Keratinocyte (primary cell): ENCODE measurements at regions not wholly inside any gene's neighbourhood (a gene's known extent, or its start where the extent isn't known, plus 50 kb on each side); places are given as distances from the start of the nearest gene placed in this dataset.
"Not testable (repeated sequence)": the region's sequence is repeated elsewhere in the genome, so short reads cannot be mapped to it uniquely, and the experiment has no call there.

Experiments used
- DNase-seq: peaks from one replicate; pipeline ENCODE4 v3.0.0-alpha.2; 2011; ENCODE audit warnings: low read depth, missing footprints, low spot score
- FAIRE-seq: peaks from 2 replicates; lab custom pipeline; 2011; peaks lifted over from hg19 to GRCh38; lab: Jason Lieb, UNC
- H2AFZ ChIP-seq: 2 replicates; pipeline ENCODE4 v1.6.0; 2012; ENCODE audit warnings: low read length, control low read depth, inconsistent platforms; ENCODE audit not compliant: control insufficient read depth
- H3K27ac ChIP-seq: 2 replicates; pipeline ENCODE4 v1.5.1; 2011; ENCODE audit warnings: low read length; ENCODE audit not compliant: control insufficient read depth, insufficient read depth
- H3K27me3 ChIP-seq: 3 replicates; pipeline ENCODE4 v1.6.0; 2011; ENCODE audit warnings: low read length; ENCODE audit not compliant: control insufficient read depth, insufficient read depth; ENCODE audit errors: extremely low read depth
- H3K36me3 ChIP-seq, 2 experiments: 2 replicates in 1 of 2; 3 replicates in 1 of 2; pipeline ENCODE4 v1.5.1; 2011; ENCODE audit warnings: low read length in 2 of 2, mild to moderate bottlenecking in 1 of 2; ENCODE audit not compliant: control insufficient read depth in 2 of 2, insufficient read depth in 2 of 2; ENCODE audit errors: extremely low read depth in 1 of 2
- H3K4me1 ChIP-seq: 3 replicates; pipeline ENCODE4 v1.5.1; 2011; ENCODE audit warnings: low read length; ENCODE audit not compliant: control insufficient read depth, insufficient read depth; ENCODE audit errors: extremely low read depth
- H3K4me2 ChIP-seq: 3 replicates; pipeline ENCODE4 v1.6.0; 2011; ENCODE audit warnings: low read depth, low read length; ENCODE audit not compliant: control insufficient read depth, insufficient read depth; ENCODE audit errors: extremely low read depth
- H3K4me3 ChIP-seq, 3 experiments: fragments of 200-600 bp in 1 of 3; sonication (generic) in 1 of 3; 2 replicates in 2 of 3; 3 replicates in 1 of 3; pipeline ENCODE4 v1.5.1; 2011 to 2016; ENCODE audit warnings: low read length in 3 of 3, mild to moderate bottlenecking in 3 of 3, control low read depth in 2 of 3, inconsistent platforms in 1 of 3, low read depth in 1 of 3, mixed read lengths in 1 of 3, mixed run types in 1 of 3, moderate library complexity in 1 of 3; ENCODE audit not compliant: control insufficient read depth in 2 of 3, insufficient read depth in 2 of 3; ENCODE audit errors: extremely low read depth in 1 of 3
- H3K79me2 ChIP-seq: 2 replicates; pipeline ENCODE4 v1.6.0; 2012; ENCODE audit warnings: low read length; ENCODE audit not compliant: control insufficient read depth, insufficient read depth
- H3K9ac ChIP-seq: 3 replicates; pipeline ENCODE4 v1.6.0; 2011; ENCODE audit warnings: low read length; ENCODE audit not compliant: control insufficient read depth, insufficient read depth; ENCODE audit errors: extremely low read depth
- H3K9me1 ChIP-seq: 3 replicates; pipeline ENCODE4 v1.6.0; 2011; ENCODE audit warnings: low read length; ENCODE audit not compliant: control insufficient read depth, insufficient read depth; ENCODE audit errors: extremely low read depth
- H3K9me3 ChIP-seq: 2 replicates; pipeline ENCODE4 v1.5.1; 2012; ENCODE audit warnings: low read depth, low read length; ENCODE audit not compliant: control insufficient read depth
- H4K20me1 ChIP-seq: 3 replicates; pipeline ENCODE4 v1.6.0; 2011; ENCODE audit warnings: low read length; ENCODE audit not compliant: control insufficient read depth, insufficient read depth; ENCODE audit errors: extremely low read depth
- CTCF ChIP-seq, 3 experiments: IDR thresholded peaks in 1 of 3; conservative IDR thresholded peaks in 1 of 3; optimal IDR thresholded peaks in 1 of 3; 2 replicates in 2 of 3; 3 replicates in 1 of 3; pipeline versions ENCODE3 to v1.5.1; 2011; ENCODE audit warnings: low read length in 3 of 3, mild to moderate bottlenecking in 3 of 3, moderate library complexity in 2 of 3, control low read depth in 1 of 3, inconsistent platforms in 1 of 3; ENCODE audit not compliant: insufficient read depth in 2 of 3; ENCODE audit errors: extremely low read depth in 1 of 3
- EZH2 ChIP-seq: IDR thresholded peaks from one replicate; pipeline ENCODE4 v1.6.1; 2012; ENCODE audit warnings: inconsistent platforms, mild to moderate bottlenecking, low read length, moderate library complexity
- dilution Hi-C: fragments of 300-500 bp; cut with MboI; formaldehyde crosslinking; loops from one replicate; pipeline ENCODE4 v1.7.0; 2020; ENCODE audit warnings: low sequenced_read_pairs; ENCODE audit not compliant: extremely low pct_ligation_motif_present

- Histone ChIP-seq H3K4me3 (no peak overlapping the region), H3K27ac (no peak overlapping the region), H4K20me1 (no peaks in the 10 kb centered on the region), H3K9ac (no peak overlapping the region), H3K4me2 (no peak overlapping the region), H3K9me1 (no peaks in the 10 kb centered on the region), H3K79me2 (no peaks in the 10 kb centered on the region), H2AFZ (no peak overlapping the region), H3K36me3 (no peaks in the 10 kb centered on the region), H3K27me3 (no peaks in the 10 kb centered on the region), H3K4me1 (peaks cover 6% of the 10 kb centered on the region), H3K9me3 (no peaks in the 10 kb centered on the region)
- DNase-seq (no peak), FAIRE-seq (no peak)
- dilution Hi-C loops: no loop called here
- no peak for TF ChIP-seq EZH2
Observed at GRCh38 chr12:47366157-47366556, 286.4 kb upstream of the AMIGO2 start.

GRCh38 chr12:47365443-47366076 lies 285.8 kb upstream of the AMIGO2 start:
- DNase-seq, H3K9me3 ChIP-seq, H3K36me3 ChIP-seq, H3K27ac ChIP-seq, H3K27me3 ChIP-seq, FAIRE-seq, H2AFZ ChIP-seq, H3K79me2 ChIP-seq, H3K9me1 ChIP-seq, dilution Hi-C loops, H3K9ac ChIP-seq, H3K4me2 ChIP-seq, H3K4me3 ChIP-seq, H4K20me1 ChIP-seq: not testable (repeated sequence)
- H3K4me1 ChIP-seq: peaks cover 12% of the 10 kb centered on the region

GRCh38 chr12:47364261-47364660 lies 284.5 kb upstream of the AMIGO2 start:
- Histone ChIP-seq H3K36me3 (no peaks in the 10 kb centered on the region), H3K9me1 (no peaks in the 10 kb centered on the region), H4K20me1 (no peaks in the 10 kb centered on the region), H3K27me3 (no peaks in the 10 kb centered on the region), H3K4me1 (peaks cover 12% of the 10 kb centered on the region), H3K27ac (no peak overlapping the region), H3K9ac (no peak overlapping the region), H3K79me2 (no peaks in the 10 kb centered on the region), H3K9me3 (no peaks in the 10 kb centered on the region), H2AFZ (no peak overlapping the region), H3K4me3 (no peak overlapping the region), H3K4me2 (no peak overlapping the region)
- DNase-seq (no peak), FAIRE-seq (no peak)
- TF ChIP-seq CTCF (optimal IDR thresholded peaks at IDR 0.05 in 1 of 3, IDR thresholded peaks at IDR 0.05 in 1 of 3, conservative IDR thresholded peaks at IDR 0.05 in 1 of 3; ENCODE audit: extremely low read depth in 1 of 3, insufficient read depth in 2 of 3, low read length in 3 of 3): no peak
- TF ChIP-seq EZH2: no peak
- dilution Hi-C loops: no loop called here
